Transverse colon (tissue), 4 donors: ENCODE measurements at regions not wholly inside any gene's neighbourhood (a gene's known extent, or its start where the extent isn't known, plus 50 kb on each side); places are given as distances from the start of the nearest gene placed in this dataset.
A peak's percentile ranks its signal among the peaks of the same experiment; 100 is the strongest.

ENCODE experiments used
- DNase-seq: peaks from one replicate; pipeline ENCODE4 v3.0.0-alpha.2; 2019
- H3K27ac ChIP-seq, 4 donors: fragments of 200-600 bp; sonication (generic); 2 replicates each; pipeline ENCODE4 v1.5.1; 2016 to 2018; ENCODE audit warnings: inconsistent platforms in 4 of 4
- H3K27me3 ChIP-seq: fragments of 200-600 bp; sonication (generic); 2 replicates; pipeline ENCODE4 v1.5.1; 2017; ENCODE audit warnings: inconsistent platforms
- H3K36me3 ChIP-seq, 4 donors: fragments of 200-600 bp; sonication (generic); 2 replicates each; pipeline ENCODE4 v1.5.1; 2017 to 2019; ENCODE audit warnings: inconsistent platforms in 4 of 4
- H3K4me1 ChIP-seq, 4 donors: fragments of 200-600 bp; sonication (generic); 2 replicates each; pipeline ENCODE4 v1.5.1; 2017 to 2020; ENCODE audit warnings: inconsistent platforms in 4 of 4
- H3K4me3 ChIP-seq, 4 donors: fragments of 200-600 bp; sonication (generic); 1 replicate in 1 of 4; 2 replicates in 3 of 4; pipeline versions ENCODE4 v1.5.1 to v1.6.1; 2017 to 2019; ENCODE audit warnings: inconsistent platforms in 4 of 4
- H3K9me3 ChIP-seq, 2 donors: fragments of 200-600 bp; sonication (generic); 2 replicates each; pipeline ENCODE4 v1.5.1; 2017 to 2019; ENCODE audit warnings: inconsistent platforms in 2 of 2
- CTCF ChIP-seq, 5 experiments: fragments of 200-600 bp in 3 of 5; fragments of 450-650 bp in 2 of 5; sonication (generic) in 3 of 5; IDR thresholded peaks; 1 replicate in 2 of 5; 2 replicates in 3 of 5; pipeline ENCODE4 v1.5.1; 2016 to 2017; ENCODE audit warnings: antibody characterized with exemption in 5 of 5, inconsistent platforms in 3 of 5, mild to moderate bottlenecking in 2 of 5, moderate library complexity in 1 of 5
- EP300 ChIP-seq: sonication (generic); formaldehyde crosslinking; IDR thresholded peaks from one replicate; pipeline ENCODE4 v1.6.1; 2017; ENCODE audit warnings: antibody characterized with exemption, low read depth
- POLR2A ChIP-seq: fragments of 450-650 bp; IDR thresholded peaks from one replicate; pipeline ENCODE4 v1.6.1; 2016; ENCODE audit warnings: antibody characterized with exemption, mild to moderate bottlenecking, moderate library complexity
- POLR2AphosphoS5 ChIP-seq, 3 donors: sonication (generic); formaldehyde crosslinking; IDR thresholded peaks; one replicate each; pipeline ENCODE4 v1.6.1; 2016; ENCODE audit warnings: antibody characterized with exemption in 3 of 3
- WGBS, 2 donors: methylation state at CpG; one replicate each; pipeline ENCODE4 v1.1.5; 2018; ENCODE audit warnings: low coverage in 1 of 2; 5-methylcytosine and 5-hydroxymethylcytosine counted together
- in situ Hi-C, 4 donors: fragments of 200-750 bp; cut with MboI; loops; one replicate each; pipeline versions ENCODE4 v1.15.0 to v1.15.1; 2017; ENCODE audit warnings: low sequenced_read_pairs in 3 of 4, low pct_ligation_motif_present in 1 of 4, low pct_unique_long_range_greater_than_20kb in 1 of 4
- intact Hi-C: fragments of 100-400 bp; cut with DNase I; formaldehyde crosslinking; loops from one replicate; pipeline ENCODE4 v1.15.1; 2023; ENCODE audit warnings: low total_unique reads

GRCh38 chr6:113744861-113745260 lies 112.3 kb upstream of the MARCKS start:
- Histone ChIP-seq H3K4me3 (no peak overlapping the region), H3K4me1 (peaks cover 0 to 9% (median 1%) of the 10 kb centered on the region in 4 donors), H3K27ac (no peak overlapping the region), H3K27me3 (no peaks in the 10 kb centered on the region), H3K36me3 (no peaks in the 10 kb centered on the region), H3K9me3 (no peaks in the 10 kb centered on the region)
- in situ Hi-C loops (no loop called here), intact Hi-C loops (loop anchor here (1.0 kb wide), 1 partner anchor 17 kb away; no protein-coding TSS in a partner anchor)
- WGBS, 2 donors: 69 to 77% methylated on average over 3 of the region's 3 CpGs
- no peak for TF ChIP-seq POLR2AphosphoS5 (IDR thresholded peaks at IDR 0.05)
- TF ChIP-seq POLR2A: no peak
- TF ChIP-seq CTCF (IDR thresholded peaks at IDR 0.05): no peak
- no peak for DNase-seq

GRCh38 chr6:113750151-113750855 lies 106.8 kb upstream of the MARCKS start:
- in situ Hi-C loops: no loop called here
- TF ChIP-seq CTCF (IDR thresholded peaks at IDR 0.05) (no peak), POLR2A (no peak)
- no peak overlapping the region for H3K4me3 ChIP-seq
- 12% methylated on average over 1 of the region's 1 CpG; no CpG with 5 or more reads in 1 of the 2 donors for WGBS, 2 donors
- H3K9me3 ChIP-seq: no peaks in the 10 kb centered on the region
- no peaks in the 10 kb centered on the region for H3K27me3 ChIP-seq
- DNase-seq: no peak
- intact Hi-C loops: no loop called here
- H3K27ac ChIP-seq: no peak overlapping the region
- peaks cover 0 to 3% (median under 1%) of the 10 kb centered on the region in 4 donors for H3K4me1 ChIP-seq
- no peaks in the 10 kb centered on the region for H3K36me3 ChIP-seq

- in situ Hi-C loops: no loop called here
- intact Hi-C loops: no loop called here
- Histone ChIP-seq H3K4me1 (no peaks in the 10 kb centered on the region), H3K27me3 (no peaks in the 10 kb centered on the region), H3K36me3 (no peaks in the 10 kb centered on the region), H3K9me3 (no peaks in the 10 kb centered on the region), H3K4me3 (no peak overlapping the region), H3K27ac (no peak overlapping the region)
- WGBS, 2 donors: 80 to 83% methylated on average over 1 of the region's 1 CpG
- no peak for DNase-seq
- TF ChIP-seq POLR2A (no peak), POLR2AphosphoS5 (IDR thresholded peaks at IDR 0.05) (no peak), CTCF (IDR thresholded peaks at IDR 0.05) (no peak), EP300 (no peak)
These were observed 102.9 kb upstream of the MARCKS start for GRCh38 chr6:113754291-113754690.

- H3K9me3 ChIP-seq: no peaks in the 10 kb centered on the region
- WGBS, 2 donors: 57 to 84% methylated on average over 1 to 4 of the region's 4 CpGs
- H3K36me3 ChIP-seq: no peaks in the 10 kb centered on the region
- H3K27me3 ChIP-seq: no peaks in the 10 kb centered on the region
- intact Hi-C loops (no loop called here), in situ Hi-C loops (no loop called here)
- H3K27ac ChIP-seq: peak overlapping the region in 1 of 4 donors; percentile 15
- peak; percentile 14 for DNase-seq
- TF ChIP-seq POLR2A (no peak), POLR2AphosphoS5 (IDR thresholded peaks at IDR 0.05) (no peak), CTCF (IDR thresholded peaks at IDR 0.05) (no peak), EP300 (no peak)
- no peaks in the 10 kb centered on the region for H3K4me1 ChIP-seq
- no peak overlapping the region for H3K4me3 ChIP-seq
These were observed 101.5 kb upstream of the MARCKS start for GRCh38 chr6:113755449-113756289.
